AG10803 (cell line): ENCODE measurements at regions not wholly inside any gene's neighbourhood (a gene's known extent, or its start where the extent isn't known, plus 50 kb on each side); places are given as distances from the start of the nearest gene placed in this dataset.
"Not testable (repeated sequence)": the region's sequence is repeated elsewhere in the genome, so short reads cannot be mapped to it uniquely, and the experiment has no call there.

ENCODE experiments used
- DNase-seq: peaks from one replicate; pipeline ENCODE4 v3.0.0; 2010; ENCODE audit warnings: low read depth
- H3K4me3 ChIP-seq: 2 replicates; pipeline ENCODE4 v1.5.1; 2011; ENCODE audit warnings: mild to moderate bottlenecking, low read length, control low read depth
- CTCF ChIP-seq: conservative IDR thresholded peaks from 2 replicates; pipeline ENCODE4 v1.5.1; 2011; ENCODE audit warnings: mild to moderate bottlenecking, low read length, control low read depth, inconsistent platforms

DNA sequence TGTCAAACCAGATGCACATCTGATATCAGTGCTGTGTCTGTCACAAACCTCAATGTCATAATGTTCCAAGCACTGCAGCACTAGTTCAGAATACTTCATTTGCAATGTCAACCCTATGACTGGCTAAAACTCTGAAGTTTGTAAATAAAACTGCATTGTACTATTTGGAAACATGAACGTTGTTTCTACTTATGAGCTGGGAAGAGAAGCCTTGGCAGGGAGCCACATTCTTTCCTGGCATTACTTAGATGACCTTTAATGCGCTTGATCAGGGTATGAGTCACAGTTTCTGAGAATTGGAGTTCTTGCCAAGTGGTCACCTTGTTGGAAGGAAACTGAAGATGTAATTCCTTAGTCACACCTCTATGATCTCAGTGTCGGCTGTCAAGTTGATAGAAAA, 664.8 kb upstream of the MMS22L start:
- no peak for TF ChIP-seq CTCF
- DNase-seq, result peak; percentile 15
- H3K4me3 ChIP-seq, result no peak overlapping the region

GRCh38 chr6:97958134-97958533, 675.1 kb upstream of the MMS22L start:
- TF ChIP-seq CTCF, result no peak
- no peak overlapping the region for H3K4me3 ChIP-seq
- DNase-seq, result no peak

- TF ChIP-seq CTCF, result no peak
- H3K4me3 ChIP-seq, result no peak overlapping the region
- DNase-seq, result no peak
Measured at GRCh38 chr6:97963193-97963592, 680.2 kb upstream of the MMS22L start.

- no peak overlapping the region for H3K4me3 ChIP-seq
- DNase-seq, result no peak
- no peak for TF ChIP-seq CTCF
Measured at GRCh38 chr6:97969065-97969464, 686.0 kb upstream of the MMS22L start.

DNA sequence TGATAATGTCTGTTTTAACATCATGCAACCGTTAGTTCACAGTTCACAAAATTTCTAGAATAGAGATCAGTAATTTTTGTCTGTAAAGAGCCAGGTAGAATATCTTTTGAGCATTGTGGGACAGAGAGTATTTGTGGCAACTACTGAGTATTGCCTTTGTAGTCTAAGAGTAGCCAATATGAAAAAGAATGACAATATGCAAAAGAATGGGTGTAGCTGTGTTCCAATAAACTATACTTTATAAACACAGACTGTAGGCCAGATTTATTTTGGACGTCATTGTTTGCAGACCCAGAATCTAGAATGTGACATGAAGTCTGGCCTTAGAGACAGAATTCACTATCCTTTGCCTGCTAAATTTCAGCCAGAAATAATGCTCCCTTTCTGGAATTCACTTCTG, 694.1 kb upstream of the MMS22L start:
- H3K4me3 ChIP-seq, result no peak overlapping the region
- TF ChIP-seq CTCF, result no peak
- no peak for DNase-seq

DNA sequence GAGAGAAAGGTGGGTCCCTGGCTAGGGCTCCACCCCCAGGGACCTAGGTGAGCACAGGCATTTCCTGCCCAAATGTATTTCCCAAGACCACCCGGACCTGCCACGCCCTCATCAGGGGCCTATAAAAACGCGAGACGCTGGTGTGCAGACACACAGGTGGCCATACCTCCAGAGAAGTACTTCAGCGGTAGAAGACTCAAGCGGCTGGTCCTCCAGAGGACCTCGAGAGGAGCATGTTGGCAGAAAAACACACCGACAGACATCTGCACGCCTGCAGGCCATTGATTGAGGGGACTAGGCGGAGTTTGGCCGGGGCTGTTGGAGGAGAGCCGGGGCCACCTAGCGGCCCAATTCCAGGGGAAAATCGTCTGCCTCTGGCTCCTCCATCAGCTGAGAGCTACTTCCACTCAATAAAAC, 695.8 kb upstream of the MMS22L start:
- TF ChIP-seq CTCF, result no peak
- H3K4me3 ChIP-seq, result no peak overlapping the region
- DNase-seq, result no peak

- not testable (repeated sequence) for DNase-seq, H3K4me3 ChIP-seq
Measured at GRCh38 chr6:97979285-97979684, 696.3 kb upstream of the MMS22L start.

DNA sequence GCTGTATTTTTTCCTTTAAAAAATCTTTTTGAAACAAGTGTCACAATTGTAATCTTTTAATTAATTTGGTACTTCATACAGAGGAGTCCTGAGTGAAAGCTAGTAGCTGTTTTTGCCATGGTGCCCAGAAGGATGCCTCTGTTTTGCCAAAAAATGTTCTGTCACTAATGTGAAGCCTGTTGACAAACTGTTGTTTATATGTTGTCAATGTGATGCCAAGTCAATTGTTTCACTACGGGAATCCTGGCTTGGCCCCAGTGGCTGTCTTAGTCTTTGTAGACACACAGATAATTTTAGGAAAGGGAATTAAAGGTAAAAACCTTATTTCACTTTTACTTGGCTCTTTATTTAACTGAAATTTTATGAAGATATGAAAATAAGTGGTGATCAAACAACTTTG, 706.4 kb upstream of the MMS22L start:
- no peak for TF ChIP-seq CTCF
- DNase-seq, result no peak
- no peak overlapping the region for H3K4me3 ChIP-seq
